ENCODE measurements at regions not wholly inside any gene's neighbourhood (a gene's known extent, or its start where the extent isn't known, plus 50 kb on each side); places are given as distances from the start of the nearest gene placed in this dataset.
"Not testable (repeated sequence)": the region's sequence is repeated elsewhere in the genome, so short reads cannot be mapped to it uniquely, and the experiment has no call there.

- H3K4me3 ChIP-seq (replicated peaks; ENCODE audit: low read depth, low read length), result no peak overlapping the region
- no peak for DNase-seq (ENCODE audit: extremely low read depth, low read depth)
- TF ChIP-seq CTCF (IDR thresholded peaks at IDR 0.05; ENCODE audit: low read depth, low read length, missing control alignments), result no peak
Observed at GRCh38 chr2:207437136-207437523, 92.6 kb upstream of the CREB1 start.

GRCh38 chr2:207437524-207438143 lies 92.1 kb upstream of the CREB1 start:
- DNase-seq (ENCODE audit: extremely low read depth, low read depth), result no peak
- H3K4me3 ChIP-seq (replicated peaks; ENCODE audit: low read depth, low read length), result no peak overlapping the region
- no peak for TF ChIP-seq CTCF (IDR thresholded peaks at IDR 0.05; ENCODE audit: low read depth, low read length, missing control alignments)

DNA sequence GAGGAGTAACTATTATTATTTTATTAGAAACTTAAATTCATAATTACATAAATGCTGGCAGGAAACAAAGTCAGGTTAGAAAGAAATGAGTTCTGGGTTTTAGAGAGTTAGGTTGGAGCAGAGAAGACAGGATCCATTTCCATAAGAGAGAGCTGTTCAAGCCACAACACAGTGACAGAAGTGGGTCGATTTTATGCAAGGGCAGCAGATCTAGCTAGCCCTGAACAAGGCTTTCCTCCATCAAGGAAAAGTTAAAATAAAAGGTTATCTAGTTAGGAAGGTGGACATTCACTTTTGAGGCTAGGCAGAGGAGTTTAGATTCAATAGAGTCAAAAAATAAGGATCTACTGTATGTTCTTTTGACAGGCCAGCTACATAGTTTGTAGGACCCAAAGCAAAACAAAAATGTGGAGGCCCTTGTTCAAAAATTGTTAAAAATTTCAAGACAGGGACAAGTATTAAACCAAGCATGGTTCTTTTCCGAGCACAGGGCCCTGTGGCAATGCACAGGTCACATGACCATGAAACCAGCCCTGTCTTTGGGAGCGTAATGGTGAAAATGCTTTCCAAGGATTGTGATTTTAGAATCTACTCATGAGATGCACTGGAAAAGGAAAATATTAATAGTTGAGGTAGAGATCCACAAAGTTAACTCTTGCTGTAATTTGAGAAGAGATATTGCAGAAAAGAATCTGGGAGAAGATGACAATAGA lies 91.2 kb upstream of the CREB1 start:
- no peak for DNase-seq (ENCODE audit: extremely low read depth, low read depth)
- TF ChIP-seq CTCF (IDR thresholded peaks at IDR 0.05; ENCODE audit: low read depth, low read length, missing control alignments), result no peak
- no peak overlapping the region for H3K4me3 ChIP-seq (replicated peaks; ENCODE audit: low read depth, low read length)

GRCh38 chr2:207439881-207440280 lies 89.9 kb upstream of the CREB1 start:
- not testable (repeated sequence) for DNase-seq (ENCODE audit: extremely low read depth, low read depth)

DNA sequence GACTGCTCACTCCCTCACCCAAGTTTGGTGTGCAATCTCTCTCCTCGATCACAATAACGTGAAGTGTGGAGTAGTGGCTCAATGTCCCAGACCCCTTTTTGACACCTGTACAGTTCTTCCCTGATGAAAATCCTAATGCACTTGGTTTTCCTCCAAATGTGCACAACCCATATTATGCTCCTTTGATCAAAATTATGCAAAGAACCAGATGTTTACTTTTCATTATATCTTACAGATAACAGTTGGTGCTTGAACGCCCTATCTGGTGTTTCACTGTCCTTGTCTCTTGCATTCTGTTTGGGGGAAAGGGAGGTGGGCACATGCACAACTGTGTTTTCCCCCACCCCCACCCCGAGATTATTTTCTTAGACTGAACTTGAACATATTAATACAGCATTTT lies 85.0 kb upstream of the CREB1 start:
- no peak overlapping the region for H3K4me3 ChIP-seq (replicated peaks; ENCODE audit: low read depth, low read length)
- no peak for TF ChIP-seq CTCF (IDR thresholded peaks at IDR 0.05; ENCODE audit: low read depth, low read length, missing control alignments)
- DNase-seq (ENCODE audit: extremely low read depth, low read depth), result no peak

More at GRCh38 chr2:207439881-207440280, 89.9 kb upstream of the CREB1 start:
- not testable (repeated sequence) for H3K4me3 ChIP-seq (replicated peaks; ENCODE audit: low read depth, low read length)

DNA sequence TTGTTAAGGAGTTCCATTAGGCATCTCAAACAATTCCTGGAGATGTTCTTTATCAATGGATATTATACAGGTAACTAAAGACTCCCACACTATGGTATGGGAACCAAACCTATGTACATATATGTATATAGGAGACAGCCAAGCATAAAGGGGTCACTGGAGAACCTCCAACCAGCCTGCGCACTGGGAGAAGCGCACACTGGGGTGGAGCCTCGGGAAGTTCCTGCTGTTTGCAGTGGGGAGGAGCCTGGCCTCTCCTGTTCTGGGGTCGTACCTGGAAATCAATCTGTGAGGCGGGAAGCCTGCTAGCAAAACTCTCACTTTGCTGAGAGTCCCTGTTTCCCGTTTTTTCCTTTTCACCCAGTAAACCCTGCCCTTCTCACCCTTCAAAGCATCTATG lies 83.1 kb upstream of the CREB1 start:
- no peak for DNase-seq (ENCODE audit: extremely low read depth, low read depth)
- no peak for TF ChIP-seq CTCF (IDR thresholded peaks at IDR 0.05; ENCODE audit: low read depth, low read length, missing control alignments)
- H3K4me3 ChIP-seq (replicated peaks; ENCODE audit: low read depth, low read length), result no peak overlapping the region

- no peak for TF ChIP-seq CTCF (IDR thresholded peaks at IDR 0.05; ENCODE audit: low read depth, low read length, missing control alignments)
- no peak for DNase-seq (ENCODE audit: extremely low read depth, low read depth)
- no peak overlapping the region for H3K4me3 ChIP-seq (replicated peaks; ENCODE audit: low read depth, low read length)
Observed at GRCh38 chr2:207448006-207448405, 81.8 kb upstream of the CREB1 start.

Measured in HFF-Myc (cell line).